GM12874 (cell line): ENCODE measurements at regions not wholly inside any gene's neighbourhood (a gene's known extent, or its start where the extent isn't known, plus 50 kb on each side); places are given as distances from the start of the nearest gene placed in this dataset.

Experiments
- CTCF ChIP-seq: IDR thresholded peaks from 2 replicates; pipeline ENCODE4 v1.5.1; 2011; ENCODE audit warnings: low read depth, mild to moderate bottlenecking, control low read depth, low read length, moderate library complexity; ENCODE audit not compliant: insufficient read depth

- TF ChIP-seq CTCF, result no peak
Measured at GRCh38 chr5:125310749-125311148, 564.3 kb upstream of the ZNF608 start.

GRCh38 chr5:125311743-125312142, 565.3 kb upstream of the ZNF608 start:
- no peak for TF ChIP-seq CTCF

- TF ChIP-seq CTCF, result no peak
Measured at GRCh38 chr5:125313555-125313954, 567.1 kb upstream of the ZNF608 start.

- TF ChIP-seq CTCF, result no peak
Measured at GRCh38 chr5:125315306-125315705, 568.9 kb upstream of the ZNF608 start.

- no peak for TF ChIP-seq CTCF
Measured at GRCh38 chr5:125316391-125316790, 570.0 kb upstream of the ZNF608 start.

- TF ChIP-seq CTCF, result no peak
Measured at GRCh38 chr5:125316915-125317535, 570.6 kb upstream of the ZNF608 start.

GRCh38 chr5:125317536-125317995, 571.1 kb upstream of the ZNF608 start:
- TF ChIP-seq CTCF, result no peak
